Endothelial cell of umbilical vein (primary cell): ENCODE measurements at regions not wholly inside any gene's neighbourhood (a gene's known extent, or its start where the extent isn't known, plus 50 kb on each side); places are given as distances from the start of the nearest gene placed in this dataset.
"Not testable (repeated sequence)": the region's sequence is repeated elsewhere in the genome, so short reads cannot be mapped to it uniquely, and the experiment has no call there.

Experiments
- CTCF ChIP-seq, 2 donors: IDR thresholded peaks; 1 replicate in 1 of 2; 2 replicates in 1 of 2; pipeline ENCODE4 v1.5.1; 2011; ENCODE audit warnings: low read length in 2 of 2, mild to moderate bottlenecking in 2 of 2, moderate library complexity in 2 of 2, control low read depth in 1 of 2, inconsistent platforms in 1 of 2, low read depth in 1 of 2; ENCODE audit not compliant: insufficient read depth in 1 of 2; ENCODE audit errors: extremely low read depth in 1 of 2
- EZH2 ChIP-seq: IDR thresholded peaks from 2 replicates; pipeline ENCODE4 v1.6.1; 2012; ENCODE audit warnings: borderline replicate concordance, low read depth, mild to moderate bottlenecking, moderate library complexity, low read length, inconsistent platforms; ENCODE audit not compliant: severe bottlenecking
- FOS ChIP-seq: IDR thresholded peaks from 2 replicates; pipeline ENCODE4 v1.6.1; 2011; ENCODE audit warnings: mild to moderate bottlenecking, low read length, moderate library complexity, borderline replicate concordance; ENCODE audit not compliant: insufficient read depth
- GATA2 ChIP-seq: IDR thresholded peaks from 2 replicates; pipeline ENCODE4 v1.7.0; 2011; ENCODE audit warnings: low read depth, mild to moderate bottlenecking, moderate library complexity, mixed read lengths, low read length; ENCODE audit not compliant: insufficient read length, insufficient read depth
- JUN ChIP-seq: IDR thresholded peaks from 2 replicates; pipeline ENCODE4 v1.6.1; 2011; ENCODE audit warnings: borderline replicate concordance, low read depth; ENCODE audit not compliant: insufficient read length, insufficient read depth
- MAX ChIP-seq: IDR thresholded peaks from 2 replicates; pipeline ENCODE4 v1.6.1; 2011; ENCODE audit not compliant: insufficient read depth, insufficient read length
- POLR2A ChIP-seq: IDR thresholded peaks from 2 replicates; pipeline ENCODE4 v1.6.1; 2012; ENCODE audit warnings: low read depth, mild to moderate bottlenecking, control low read depth, low read length
- POLR2AphosphoS5 ChIP-seq: IDR thresholded peaks from 2 replicates; pipeline ENCODE4 v1.6.1; 2012; ENCODE audit warnings: low read depth, mild to moderate bottlenecking, control low read depth, low read length, moderate library complexity; ENCODE audit not compliant: insufficient read depth

GRCh38 chr1:145505663-145506647, 80.6 kb upstream of the NBPF20 start:
- not testable (repeated sequence) for TF ChIP-seq POLR2A; CTCF (IDR thresholded peaks at IDR 0.05; ENCODE audit: extremely low read depth in 1 of 2, insufficient read depth in 1 of 2, low read depth in 1 of 2, low read length in 2 of 2); EZH2; FOS; MAX; JUN; GATA2; POLR2AphosphoS5
